Skeletal muscle tissue (tissue), 3 donors: ENCODE measurements at regions not wholly inside any gene's neighbourhood (a gene's known extent, or its start where the extent isn't known, plus 50 kb on each side); places are given as distances from the start of the nearest gene placed in this dataset.

Experiments used
- H3K27ac ChIP-seq: one replicate; pipeline ENCODE4 v1.7.0; 2013; ENCODE audit warnings: mild to moderate bottlenecking, low read depth, low read length, inconsistent platforms
- H3K27me3 ChIP-seq, 3 donors: one replicate each; pipeline ENCODE4 v1.7.0; 2013; ENCODE audit warnings: low read length in 3 of 3; ENCODE audit not compliant: control insufficient read depth in 3 of 3, insufficient read depth in 3 of 3
- H3K36me3 ChIP-seq, 3 donors: one replicate each; pipeline ENCODE4 v1.7.0; 2013; ENCODE audit warnings: low read length in 3 of 3; ENCODE audit not compliant: control insufficient read depth in 3 of 3, insufficient read depth in 3 of 3
- H3K4me1 ChIP-seq, 3 donors: one replicate each; pipeline ENCODE4 v1.7.0; 2013; ENCODE audit warnings: low read length in 3 of 3, mild to moderate bottlenecking in 3 of 3; ENCODE audit not compliant: control insufficient read depth in 3 of 3, insufficient read depth in 3 of 3
- H3K4me3 ChIP-seq, 3 donors: one replicate each; pipeline ENCODE4 v1.7.0; 2013; ENCODE audit warnings: low read length in 3 of 3
- H3K9ac ChIP-seq, 3 donors: one replicate each; pipeline ENCODE4 v1.7.0; 2013; ENCODE audit warnings: low read length in 3 of 3, mild to moderate bottlenecking in 3 of 3, moderate library complexity in 2 of 3, low read depth in 1 of 3
- H3K9me3 ChIP-seq, 3 donors: one replicate each; pipeline ENCODE4 v1.7.0; 2013; ENCODE audit warnings: low read length in 3 of 3; ENCODE audit not compliant: control insufficient read depth in 3 of 3
- donor health status: Osteomylitis.

DNA sequence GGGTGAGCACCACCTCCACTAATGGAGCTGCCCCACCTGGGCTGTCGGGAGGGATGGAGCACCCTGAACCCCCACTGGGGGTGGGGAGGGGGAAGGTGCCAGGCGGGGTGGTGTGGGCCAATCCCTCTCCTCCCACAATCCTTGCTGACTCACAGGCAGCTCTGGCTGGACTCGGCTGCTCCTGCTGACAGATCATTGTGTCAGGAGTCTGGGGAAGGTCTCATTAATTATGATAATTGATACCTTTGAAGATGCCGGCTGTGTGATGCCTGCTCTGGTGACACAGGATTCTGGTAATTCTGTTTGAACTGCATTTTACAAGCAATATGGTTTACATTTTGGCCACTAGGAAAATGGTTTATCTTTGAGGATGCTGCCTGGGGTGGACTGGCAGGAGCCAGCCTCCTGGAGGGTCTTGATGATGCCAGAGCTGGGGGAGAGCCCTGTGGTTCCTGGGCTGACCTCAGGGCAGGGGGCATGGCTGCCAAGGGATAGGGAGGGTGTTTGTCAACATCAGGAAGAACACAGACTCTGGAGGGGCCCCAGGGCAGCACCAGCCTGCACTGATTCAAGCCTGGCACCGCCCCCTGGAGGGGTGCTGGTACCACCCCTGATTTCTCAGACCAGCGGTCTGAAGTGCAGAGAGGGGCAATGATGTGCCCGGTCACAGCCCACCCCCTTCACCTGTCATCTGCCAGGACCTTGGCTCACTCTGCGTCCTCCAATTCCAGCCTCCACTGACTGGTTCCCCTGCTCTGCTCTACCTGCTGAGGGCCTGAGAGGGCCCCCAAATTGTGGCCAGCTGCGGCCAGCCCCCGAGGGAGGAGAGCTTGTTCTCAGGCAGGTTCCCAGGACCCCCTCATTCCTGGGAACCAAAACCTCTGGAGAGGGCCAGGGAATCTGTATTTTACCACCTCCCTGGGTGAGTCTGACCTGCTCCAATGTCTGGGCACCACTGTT is 338.8 kb downstream of the MATN1 start:
- no peak overlapping the region for H3K9ac ChIP-seq
- peaks cover 8 to 10% (median 8%) of the 10 kb centered on the region in 3 donors for H3K4me1 ChIP-seq

DNA sequence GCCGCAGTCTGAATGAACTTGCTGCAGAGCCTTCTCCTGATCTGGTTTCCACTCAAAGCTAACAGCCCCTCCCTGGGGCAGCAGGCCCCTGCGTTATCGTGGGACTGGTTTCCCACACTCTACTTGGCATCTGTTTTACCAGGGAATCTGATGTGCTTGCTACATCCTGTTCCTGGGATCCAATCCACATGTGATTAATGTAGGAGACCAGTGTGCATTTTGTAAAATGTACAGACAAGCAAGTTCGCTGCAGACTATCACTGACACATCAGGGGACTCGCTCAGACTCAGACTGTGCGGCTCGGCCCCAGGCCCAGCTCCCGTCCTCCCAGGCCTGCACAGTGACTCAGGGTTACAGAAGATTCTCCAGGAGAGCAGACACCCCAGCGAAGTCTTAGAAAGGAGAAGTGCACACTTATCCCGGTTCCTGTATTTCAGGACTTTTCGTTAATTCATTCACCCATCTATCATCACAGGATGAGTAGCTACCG is 340.1 kb downstream of the MATN1 start:
- H3K9me3 ChIP-seq = no peaks in the 10 kb centered on the region
- no peak overlapping the region for H3K27ac ChIP-seq
- H3K27me3 ChIP-seq = peaks cover 6 to 19% (median 10%) of the 10 kb centered on the region in 3 donors

More for the DNA sequence above, 338.8 kb downstream of the MATN1 start:
- peaks cover 10 to 21% (median 10%) of the 10 kb centered on the region in 3 donors for H3K27me3 ChIP-seq
- no peaks in the 10 kb centered on the region for H3K9me3 ChIP-seq
- no peak overlapping the region for H3K4me3 ChIP-seq
- no peak overlapping the region for H3K27ac ChIP-seq
- H3K36me3 ChIP-seq = no peaks in the 10 kb centered on the region

DNA sequence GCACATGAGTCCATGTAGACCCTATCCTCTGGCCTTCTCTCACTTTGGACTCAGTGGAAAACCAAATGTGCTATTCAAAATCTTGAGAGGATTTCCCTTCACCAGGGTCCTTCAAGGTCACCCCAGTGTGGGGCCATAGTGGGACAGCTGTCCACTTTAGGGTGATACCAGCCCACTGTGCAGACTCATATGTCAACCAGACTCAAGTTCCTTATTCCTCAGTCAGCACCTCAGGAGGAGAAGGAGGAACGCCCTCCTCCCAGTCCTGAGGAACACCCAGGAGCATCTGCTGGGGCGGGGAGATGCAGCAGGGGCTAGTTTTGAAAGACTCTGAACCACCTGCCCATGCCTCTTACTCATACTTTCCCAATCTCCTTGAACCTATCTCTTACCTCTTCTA is 340.9 kb downstream of the MATN1 start:
- Histone ChIP-seq H3K4me3 (no peak overlapping the region), H3K36me3 (no peaks in the 10 kb centered on the region), H3K4me1 (peaks cover 8 to 15% (median 13%) of the 10 kb centered on the region in 3 donors), H3K9ac (no peak overlapping the region), H3K9me3 (no peaks in the 10 kb centered on the region), H3K27me3 (peaks cover 11 to 23% (median 12%) of the 10 kb centered on the region in 3 donors), H3K27ac (no peak overlapping the region)

More for the DNA sequence above, 340.1 kb downstream of the MATN1 start:
- no peaks in the 10 kb centered on the region for H3K36me3 ChIP-seq
- H3K9ac ChIP-seq = no peak overlapping the region
- H3K4me1 ChIP-seq = peaks cover 8 to 15% (median 13%) of the 10 kb centered on the region in 3 donors
- no peak overlapping the region for H3K4me3 ChIP-seq

DNA sequence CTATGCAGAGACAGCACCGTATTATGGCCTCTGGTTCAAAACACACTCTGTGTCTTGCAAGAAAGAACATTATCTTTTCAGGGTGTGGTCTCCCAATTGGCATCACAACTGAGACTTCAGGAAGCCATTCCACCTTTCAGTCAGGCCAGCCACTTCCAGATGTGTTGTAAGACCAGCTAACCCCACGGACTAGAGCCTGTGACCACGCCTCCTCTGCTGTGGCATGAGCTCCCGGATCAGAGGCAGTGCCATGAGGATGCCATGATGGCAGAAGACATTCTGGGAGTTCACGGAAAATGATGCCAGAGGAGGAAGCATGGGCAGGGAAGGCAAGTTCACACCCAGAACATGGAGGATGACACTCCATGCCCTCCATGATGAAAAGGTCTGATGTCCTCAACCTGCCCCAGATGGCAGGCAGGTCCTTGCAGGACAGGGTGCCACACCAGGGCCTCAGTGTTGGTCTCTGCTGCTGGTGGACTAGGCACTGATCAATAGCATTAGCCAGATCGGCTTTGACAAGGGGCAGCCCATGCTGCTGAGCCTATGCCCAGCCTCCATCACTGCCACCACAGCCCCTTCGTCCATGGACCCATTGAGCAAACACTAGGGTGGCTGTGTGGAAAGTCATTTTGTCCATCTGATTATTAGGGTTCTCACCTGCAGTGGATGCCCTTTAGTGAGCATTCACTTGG is 341.6 kb downstream of the MATN1 start:
- Histone ChIP-seq H3K4me3 (no peak overlapping the region), H3K36me3 (no peaks in the 10 kb centered on the region), H3K4me1 (peaks cover 8 to 15% (median 13%) of the 10 kb centered on the region in 3 donors), H3K9ac (no peak overlapping the region), H3K27me3 (peaks cover 8 to 23% (median 14%) of the 10 kb centered on the region in 3 donors), H3K27ac (no peak overlapping the region), H3K9me3 (no peaks in the 10 kb centered on the region)

DNA sequence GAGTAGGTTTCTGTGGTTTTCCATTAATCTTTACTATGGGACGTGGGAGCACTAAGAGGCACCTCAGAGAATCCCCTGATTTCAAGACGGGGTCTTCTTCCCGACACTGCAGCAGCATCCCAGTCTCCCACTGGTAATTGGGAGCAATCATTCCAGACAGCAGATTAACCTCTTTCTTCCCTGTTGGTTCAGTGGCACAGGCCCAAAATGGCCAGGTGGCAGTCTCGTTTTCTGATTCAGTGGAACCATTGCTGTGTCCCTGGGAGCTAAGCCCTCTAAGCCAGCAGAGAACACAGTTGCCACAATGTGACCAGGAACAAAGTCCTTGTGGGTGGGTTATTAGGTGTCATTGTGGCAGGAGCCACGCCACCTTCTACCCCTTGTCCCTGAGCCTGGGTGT is 342.1 kb downstream of the MATN1 start:
- Histone ChIP-seq H3K36me3 (no peaks in the 10 kb centered on the region), H3K4me1 (peaks cover 8 to 15% (median 13%) of the 10 kb centered on the region in 3 donors), H3K27ac (no peak overlapping the region), H3K27me3 (peaks cover 5 to 20% (median 10%) of the 10 kb centered on the region in 3 donors), H3K9ac (no peak overlapping the region), H3K9me3 (no peaks in the 10 kb centered on the region), H3K4me3 (no peak overlapping the region)

DNA sequence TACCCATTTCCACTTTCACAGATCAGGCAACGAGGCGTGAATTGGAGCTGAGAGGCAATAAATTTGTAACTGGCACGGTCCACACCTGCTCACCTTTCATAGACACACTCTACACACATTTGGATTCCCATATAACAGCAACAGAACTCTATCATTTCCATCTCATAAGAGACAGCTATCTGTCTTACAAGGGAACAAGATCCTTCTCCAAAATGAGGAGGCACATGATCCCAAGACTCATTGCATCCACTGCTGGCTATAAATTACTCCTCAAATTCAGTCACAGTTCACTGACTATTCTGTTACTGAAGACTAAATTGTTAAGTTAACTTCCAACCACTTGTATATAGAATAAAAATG is 342.8 kb downstream of the MATN1 start:
- H3K36me3 ChIP-seq = no peaks in the 10 kb centered on the region
- no peak overlapping the region for H3K4me3 ChIP-seq
- H3K27ac ChIP-seq = no peak overlapping the region
- no peaks in the 10 kb centered on the region for H3K9me3 ChIP-seq
- H3K27me3 ChIP-seq = peaks cover 5 to 20% (median 14%) of the 10 kb centered on the region in 3 donors
- no peak overlapping the region for H3K9ac ChIP-seq
- peaks cover 8 to 15% (median 13%) of the 10 kb centered on the region in 3 donors for H3K4me1 ChIP-seq

DNA sequence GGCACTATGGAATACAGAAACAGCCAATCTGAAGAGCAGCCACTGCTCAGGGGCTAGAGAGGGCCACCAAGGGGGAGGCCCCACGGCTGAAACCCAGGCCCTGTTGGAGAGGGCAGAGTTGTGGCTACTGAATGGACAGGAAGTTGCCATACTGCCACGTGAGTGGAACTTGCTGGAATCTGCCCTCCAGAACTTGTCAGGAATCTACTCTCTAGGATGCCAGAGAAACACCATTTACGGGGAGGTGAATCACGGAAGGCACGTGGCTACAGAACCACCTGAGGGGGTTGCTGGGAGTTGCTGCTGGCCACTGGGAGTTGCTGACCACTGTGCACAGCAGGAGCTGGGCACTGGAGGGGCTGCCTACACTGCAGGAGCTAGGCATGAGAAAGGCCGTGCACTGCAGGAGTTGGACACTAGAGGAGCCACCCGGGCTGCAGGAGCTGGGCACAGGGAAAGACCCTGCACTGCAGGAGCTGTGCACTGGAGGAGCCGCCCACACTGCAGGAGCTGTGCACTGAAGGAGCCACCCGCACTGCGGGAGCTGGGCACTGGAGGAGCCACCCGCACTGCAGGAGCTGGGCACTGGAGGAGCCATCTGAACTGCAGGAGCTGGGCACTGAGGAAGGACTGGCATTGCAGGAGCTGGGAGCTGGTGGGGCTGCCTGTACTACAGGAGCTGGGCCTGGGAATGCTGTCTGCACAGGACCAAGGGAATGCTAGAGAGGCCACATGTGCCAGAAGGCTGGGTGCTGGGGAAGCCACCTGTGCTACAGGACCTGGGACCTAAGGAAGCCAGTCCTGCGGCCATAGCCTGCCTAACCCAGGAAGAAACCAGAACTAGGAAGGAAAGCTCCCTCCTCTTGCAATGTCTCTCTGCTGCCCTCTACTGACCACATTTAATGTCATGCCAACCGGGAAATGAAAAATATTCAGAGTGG is 343.4 kb downstream of the MATN1 start:
- H3K9me3 ChIP-seq = no peaks in the 10 kb centered on the region
- H3K27me3 ChIP-seq = peaks cover 5 to 22% (median 18%) of the 10 kb centered on the region in 3 donors
- peaks cover 8 to 15% (median 13%) of the 10 kb centered on the region in 3 donors for H3K4me1 ChIP-seq
- H3K36me3 ChIP-seq = no peaks in the 10 kb centered on the region
- H3K27ac ChIP-seq = no peak overlapping the region
- H3K4me3 ChIP-seq = peak overlapping the region in 1 of 3 donors; percentile 3
- H3K9ac ChIP-seq = peak overlapping the region in 1 of 3 donors; percentile 3

DNA sequence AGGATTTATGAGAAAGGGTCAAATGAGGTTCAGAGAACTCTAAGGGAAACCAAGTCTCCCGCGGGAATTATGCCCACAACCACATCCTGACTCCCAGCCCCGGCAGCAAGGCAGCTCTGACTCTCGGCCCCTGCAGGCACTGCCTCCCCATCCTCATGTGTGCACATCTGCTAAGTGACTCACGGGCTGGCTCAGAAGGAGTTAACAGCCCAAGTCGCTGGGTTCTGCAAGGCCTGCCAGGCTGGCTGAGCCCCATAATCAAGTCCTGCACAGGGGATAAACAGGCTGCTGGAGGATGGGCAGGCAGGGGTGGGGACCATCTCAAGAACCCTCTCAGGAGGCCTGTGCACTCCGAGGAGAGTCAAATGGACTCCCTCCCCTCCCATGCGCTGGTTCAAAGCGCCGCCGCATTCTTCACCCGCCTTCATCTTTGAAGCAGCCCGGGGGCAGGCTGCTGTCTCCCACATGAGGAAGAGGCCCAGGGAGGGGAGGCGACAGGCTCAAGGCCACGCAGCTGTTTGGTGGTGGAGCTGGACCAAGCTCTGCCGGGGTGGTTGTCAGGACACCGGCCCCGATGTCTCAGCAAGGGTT is 344.3 kb downstream of the MATN1 start:
- Histone ChIP-seq H3K27ac (no peak overlapping the region), H3K4me1 (peaks cover 8 to 15% (median 13%) of the 10 kb centered on the region in 3 donors), H3K9ac (peak overlapping the region in 1 of 3 donors; percentile 3), H3K36me3 (no peaks in the 10 kb centered on the region), H3K4me3 (no peak overlapping the region), H3K9me3 (no peaks in the 10 kb centered on the region), H3K27me3 (peaks cover 5 to 19% (median 19%) of the 10 kb centered on the region in 3 donors)
